GM21825 (cell line): ENCODE measurements at regions not wholly inside any gene's neighbourhood (a gene's known extent, or its start where the extent isn't known, plus 50 kb on each side); places are given as distances from the start of the nearest gene placed in this dataset.

ENCODE experiments used
- ATAC-seq: cut with Tn5 transposase; IDR thresholded peaks from one replicate; pipeline ENCODE4 v1.9.1; 2021; ENCODE audit warnings: mild to moderate bottlenecking, moderate library complexity; ENCODE audit not compliant: unreplicated experiment

- no peak for ATAC-seq
These were observed 103.2 kb upstream of the ZNF521 start for GRCh38 chr18:25455159-25455558.

- ATAC-seq = no peak
These were observed 102.8 kb upstream of the ZNF521 start for GRCh38 chr18:25454730-25455129.

- no peak for ATAC-seq
These were observed 102.3 kb upstream of the ZNF521 start for GRCh38 chr18:25454270-25454659.

GRCh38 chr18:25453556-25454269 is 101.7 kb upstream of the ZNF521 start:
- no peak for ATAC-seq

GRCh38 chr18:25451077-25451658 is 99.2 kb upstream of the ZNF521 start:
- no peak for ATAC-seq

- ATAC-seq = no peak
These were observed 97.1 kb upstream of the ZNF521 start for GRCh38 chr18:25449046-25449445.

GRCh38 chr18:25446972-25447371 is 95.0 kb upstream of the ZNF521 start:
- ATAC-seq = no peak

GRCh38 chr18:25445430-25445829 is 93.5 kb upstream of the ZNF521 start:
- ATAC-seq = no peak

- no peak for ATAC-seq
These were observed 91.8 kb upstream of the ZNF521 start for GRCh38 chr18:25443776-25444175.

GRCh38 chr18:25435149-25435782 is 83.3 kb upstream of the ZNF521 start:
- no peak for ATAC-seq

- ATAC-seq = no peak
These were observed 82.8 kb upstream of the ZNF521 start for GRCh38 chr18:25434745-25435144.

- no peak for ATAC-seq
These were observed 81.6 kb upstream of the ZNF521 start for GRCh38 chr18:25433590-25433989.

- ATAC-seq = no peak
These were observed 73.1 kb upstream of the ZNF521 start for GRCh38 chr18:25425024-25425423.

- no peak for ATAC-seq
These were observed 71.8 kb upstream of the ZNF521 start for GRCh38 chr18:25423760-25424159.

GRCh38 chr18:25423267-25423666 is 71.3 kb upstream of the ZNF521 start:
- ATAC-seq = no peak

- no peak for ATAC-seq
These were observed 70.3 kb upstream of the ZNF521 start for GRCh38 chr18:25422230-25422629.

GRCh38 chr18:25420077-25420825 is 68.3 kb upstream of the ZNF521 start:
- ATAC-seq = no peak

GRCh38 chr18:25416374-25416773 is 64.4 kb upstream of the ZNF521 start:
- ATAC-seq = no peak

- ATAC-seq = no peak
These were observed 58.0 kb upstream of the ZNF521 start for GRCh38 chr18:25409971-25410370.

GRCh38 chr18:25408293-25408692 is 56.3 kb upstream of the ZNF521 start:
- ATAC-seq = no peak
